ENCODE measurements at regions not wholly inside any gene's neighbourhood (a gene's known extent, or its start where the extent isn't known, plus 50 kb on each side); places are given as distances from the start of the nearest gene placed in this dataset.
"Not testable (repeated sequence)": the region's sequence is repeated elsewhere in the genome, so short reads cannot be mapped to it uniquely, and the experiment has no call there.

DNA sequence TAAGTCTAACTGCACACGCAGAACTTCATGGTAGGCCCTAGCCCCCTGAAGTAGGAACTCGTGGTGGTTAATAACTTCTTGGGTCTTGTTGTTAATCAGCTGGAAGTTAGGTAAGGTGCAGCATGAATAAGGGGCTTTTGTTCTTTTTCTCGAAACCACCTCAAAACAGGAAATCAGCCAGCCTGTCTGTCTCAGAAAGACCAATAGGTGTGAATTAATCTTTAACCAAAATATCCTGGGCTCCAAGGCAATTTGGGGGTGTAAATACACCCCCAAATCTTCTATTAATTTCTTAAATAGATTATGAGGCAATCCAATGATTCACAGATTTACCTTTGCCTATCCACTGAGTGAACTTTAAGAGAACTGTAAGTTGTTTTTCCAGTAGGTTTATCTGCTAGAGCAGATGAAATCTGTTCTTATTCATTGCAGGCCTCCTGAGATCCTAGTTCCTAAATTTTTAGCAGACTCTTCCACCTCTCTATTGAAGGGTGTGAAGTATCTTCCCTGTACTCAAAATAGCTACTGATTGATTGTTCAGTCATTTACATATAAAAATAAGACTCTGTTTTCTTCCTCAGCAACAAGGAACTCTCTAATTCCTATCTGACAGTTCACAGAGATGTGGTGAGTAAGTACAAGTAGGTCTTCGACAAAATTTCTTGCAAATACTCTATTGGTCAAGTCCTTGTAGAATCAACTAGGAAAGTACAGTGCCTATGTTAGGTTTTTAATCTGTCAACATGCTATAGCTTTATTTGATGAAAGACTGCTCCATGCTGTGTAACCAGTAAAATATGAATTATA, 427.1 kb upstream of the NOX3 start:
- no peak overlapping the region for H3K27ac ChIP-seq (ENCODE audit: low read depth, low read length)
- peaks cover 0 to 9% of the 10 kb centered on the region in 2 donors for H3K4me1 ChIP-seq (ENCODE audit: control insufficient read depth in 1 of 2, insufficient read depth in 2 of 2, low read length in 2 of 2)

DNA sequence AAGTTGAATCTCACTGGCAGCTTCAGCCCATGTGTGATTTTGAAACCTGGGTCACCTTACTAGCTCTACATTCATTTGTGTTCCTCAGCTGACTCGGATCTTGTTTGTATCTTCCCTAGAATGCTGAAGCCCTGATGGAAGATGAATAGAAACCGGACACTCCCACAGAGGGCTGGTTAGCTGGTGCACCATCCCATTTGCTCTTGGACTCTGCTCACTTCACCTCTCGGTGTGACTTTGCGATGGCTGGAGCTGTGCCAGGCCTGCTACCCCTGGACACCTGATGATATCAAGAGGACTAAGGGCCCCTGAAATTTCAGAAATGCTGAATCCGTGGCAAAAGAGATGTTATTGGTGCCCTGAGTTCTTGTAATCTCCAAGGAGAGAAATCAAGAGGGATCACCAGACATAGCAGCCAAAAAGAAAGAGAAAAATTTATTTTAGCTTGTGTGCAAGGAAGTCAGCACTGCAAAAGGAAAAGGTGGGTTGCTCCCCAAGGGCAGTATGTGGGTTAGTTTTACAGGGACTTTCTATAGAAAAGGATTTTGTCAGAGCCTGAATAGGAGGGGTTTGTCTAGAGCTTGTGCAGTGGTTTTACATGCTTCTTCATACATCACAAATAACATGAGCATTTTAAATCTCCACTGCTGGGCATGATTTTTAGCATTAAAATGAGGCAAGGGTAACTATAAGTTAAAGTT, 426.3 kb upstream of the NOX3 start:
- H3K9ac ChIP-seq (ENCODE audit: low read depth in 1 of 2, low read length in 2 of 2): no peak overlapping the region
- H3K36me3 ChIP-seq (ENCODE audit: control insufficient read depth in 1 of 2, insufficient read depth in 2 of 2, low read length in 2 of 2): no peaks in the 10 kb centered on the region
- no peak overlapping the region for H3K27ac ChIP-seq (ENCODE audit: low read depth, low read length)
- H3K27me3 ChIP-seq (ENCODE audit: control insufficient read depth in 1 of 2, insufficient read depth in 2 of 2, low read length in 2 of 2): no peaks in the 10 kb centered on the region
- peaks cover 0 to 9% of the 10 kb centered on the region in 2 donors for H3K4me1 ChIP-seq (ENCODE audit: control insufficient read depth in 1 of 2, insufficient read depth in 2 of 2, low read length in 2 of 2)
- no peaks in the 10 kb centered on the region for H3K9me3 ChIP-seq (ENCODE audit: control insufficient read depth in 1 of 2, low read length in 2 of 2)
- H3K4me3 ChIP-seq (ENCODE audit: low read depth in 1 of 2, low read length in 2 of 2): no peak overlapping the region

More for the DNA sequence above, 427.1 kb upstream of the NOX3 start:
- Histone ChIP-seq H3K4me3 (ENCODE audit: low read depth in 1 of 2, low read length in 2 of 2) (no peak overlapping the region), H3K9ac (ENCODE audit: low read depth in 1 of 2, low read length in 2 of 2) (no peak overlapping the region), H3K9me3 (ENCODE audit: control insufficient read depth in 1 of 2, low read length in 2 of 2) (no peaks in the 10 kb centered on the region), H3K27me3 (ENCODE audit: control insufficient read depth in 1 of 2, insufficient read depth in 2 of 2, low read length in 2 of 2) (no peaks in the 10 kb centered on the region), H3K36me3 (ENCODE audit: control insufficient read depth in 1 of 2, insufficient read depth in 2 of 2, low read length in 2 of 2) (no peaks in the 10 kb centered on the region)

DNA sequence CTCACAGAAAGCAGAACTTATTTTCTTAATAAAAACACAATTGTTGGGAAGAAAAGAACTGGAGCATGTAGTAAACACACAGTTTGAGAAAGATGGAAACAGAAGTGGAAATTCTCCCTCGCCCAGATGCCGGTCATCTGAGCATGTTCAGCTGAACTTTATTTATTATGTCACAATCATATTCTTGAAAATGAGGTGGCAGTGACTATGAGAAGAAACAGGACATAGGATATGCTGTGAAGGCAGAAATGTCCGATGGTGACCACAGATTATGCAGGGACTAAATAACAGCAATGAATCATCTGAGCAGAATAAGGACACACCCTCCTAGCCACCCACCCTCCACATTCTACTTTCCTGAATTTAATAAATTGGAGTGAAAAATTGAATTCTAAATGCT, 425.3 kb upstream of the NOX3 start:
- Histone ChIP-seq H3K27ac (ENCODE audit: low read depth, low read length) (no peak overlapping the region), H3K36me3 (ENCODE audit: control insufficient read depth in 1 of 2, insufficient read depth in 2 of 2, low read length in 2 of 2) (no peaks in the 10 kb centered on the region), H3K4me3 (ENCODE audit: low read depth in 1 of 2, low read length in 2 of 2) (no peak overlapping the region), H3K9me3 (ENCODE audit: control insufficient read depth in 1 of 2, low read length in 2 of 2) (no peaks in the 10 kb centered on the region), H3K27me3 (ENCODE audit: control insufficient read depth in 1 of 2, insufficient read depth in 2 of 2, low read length in 2 of 2) (no peaks in the 10 kb centered on the region), H3K4me1 (ENCODE audit: control insufficient read depth in 1 of 2, insufficient read depth in 2 of 2, low read length in 2 of 2) (peaks cover 0 to 9% of the 10 kb centered on the region in 2 donors), H3K9ac (ENCODE audit: low read depth in 1 of 2, low read length in 2 of 2) (no peak overlapping the region)

DNA sequence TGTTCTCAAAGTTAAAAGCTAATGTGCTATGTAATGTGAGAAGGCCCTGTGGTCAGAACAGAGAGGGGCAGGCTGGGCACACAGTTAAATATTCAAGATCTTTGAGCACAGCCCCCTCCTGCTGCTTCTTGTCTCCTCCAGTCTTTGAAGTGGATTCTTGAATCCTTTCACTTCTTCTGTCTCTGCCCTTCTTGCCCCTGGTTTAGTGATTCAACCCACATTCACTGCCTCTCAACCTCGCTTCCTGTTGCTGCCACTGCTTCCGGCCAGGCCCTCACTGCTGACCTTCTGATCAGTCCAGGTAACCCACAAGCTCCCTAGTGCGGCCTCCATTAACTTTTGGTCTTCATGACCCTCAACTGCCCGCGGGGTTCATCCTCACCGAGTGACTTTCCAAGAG, 417.3 kb upstream of the NOX3 start:
- Histone ChIP-seq H3K9me3 (ENCODE audit: control insufficient read depth in 1 of 2, low read length in 2 of 2) (no peaks in the 10 kb centered on the region), H3K36me3 (ENCODE audit: control insufficient read depth in 1 of 2, insufficient read depth in 2 of 2, low read length in 2 of 2) (no peaks in the 10 kb centered on the region), H3K4me1 (ENCODE audit: control insufficient read depth in 1 of 2, insufficient read depth in 2 of 2, low read length in 2 of 2) (no peaks in the 10 kb centered on the region), H3K27me3 (ENCODE audit: control insufficient read depth in 1 of 2, insufficient read depth in 2 of 2, low read length in 2 of 2) (no peaks in the 10 kb centered on the region), H3K9ac (ENCODE audit: low read depth in 1 of 2, low read length in 2 of 2) (no peak overlapping the region), H3K27ac (ENCODE audit: low read depth, low read length) (no peak overlapping the region), H3K4me3 (ENCODE audit: low read depth in 1 of 2, low read length in 2 of 2) (no peak overlapping the region)

DNA sequence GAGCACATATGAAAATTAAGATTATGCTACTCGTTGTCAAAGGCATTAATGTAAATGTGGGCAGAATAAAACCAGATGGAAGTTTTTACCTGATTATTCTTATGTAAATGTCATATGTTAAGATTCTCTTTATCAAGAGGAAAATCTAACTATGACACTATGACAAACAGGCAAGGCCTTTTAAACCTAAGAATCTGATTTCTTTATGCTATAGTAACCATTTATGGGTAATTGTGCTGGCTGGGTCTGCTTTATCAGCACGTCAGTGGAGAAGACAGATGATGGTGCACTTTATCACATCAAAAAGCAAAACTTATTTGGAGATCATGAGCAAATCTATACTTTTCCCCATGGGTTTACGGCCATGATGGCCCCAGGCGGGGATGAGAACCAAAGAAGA, 412.0 kb upstream of the NOX3 start:
- Histone ChIP-seq H3K27ac (ENCODE audit: low read depth, low read length) (no peak overlapping the region), H3K36me3 (ENCODE audit: control insufficient read depth in 1 of 2, insufficient read depth in 2 of 2, low read length in 2 of 2) (no peaks in the 10 kb centered on the region), H3K9me3 (ENCODE audit: control insufficient read depth in 1 of 2, low read length in 2 of 2) (no peaks in the 10 kb centered on the region), H3K4me3 (ENCODE audit: low read depth in 1 of 2, low read length in 2 of 2) (no peak overlapping the region), H3K9ac (ENCODE audit: low read depth in 1 of 2, low read length in 2 of 2) (no peak overlapping the region), H3K27me3 (ENCODE audit: control insufficient read depth in 1 of 2, insufficient read depth in 2 of 2, low read length in 2 of 2) (no peaks in the 10 kb centered on the region), H3K4me1 (ENCODE audit: control insufficient read depth in 1 of 2, insufficient read depth in 2 of 2, low read length in 2 of 2) (no peaks in the 10 kb centered on the region)

DNA sequence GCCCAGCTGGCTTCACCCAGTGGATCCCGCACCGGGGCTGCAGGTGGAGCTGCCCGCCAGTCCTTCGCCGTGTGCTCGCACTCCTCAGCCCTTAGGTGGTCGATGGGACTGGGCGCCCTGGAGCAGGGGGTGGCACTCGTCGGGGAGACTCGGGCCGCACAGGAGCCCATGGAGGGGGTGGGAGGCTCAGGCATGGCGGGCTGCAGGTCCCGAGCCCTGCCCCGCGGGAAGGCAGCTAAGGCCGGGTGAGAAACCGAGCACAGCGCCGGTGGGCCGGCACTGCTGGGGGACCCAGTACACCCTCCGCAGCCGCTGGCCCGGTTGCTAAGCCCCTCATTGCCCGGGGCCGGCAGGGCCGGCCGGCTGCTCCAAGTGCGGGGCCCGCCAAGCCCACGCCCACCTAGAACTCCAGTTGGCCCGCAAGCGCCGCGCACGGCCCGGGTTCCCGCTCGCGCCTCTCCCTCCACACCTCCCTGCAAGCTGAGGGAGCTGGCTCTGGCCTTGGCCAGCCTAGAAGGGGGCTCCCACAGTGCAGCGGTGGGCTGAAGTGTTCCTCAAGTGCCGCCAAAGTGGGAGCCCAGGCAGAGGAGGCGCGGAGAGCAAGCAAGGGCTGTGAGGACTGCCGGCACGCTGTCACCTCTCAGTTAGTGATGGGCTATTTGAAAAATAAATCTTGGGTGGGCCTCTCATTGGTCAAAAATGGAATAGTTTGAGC, 411.2 kb upstream of the NOX3 start:
- H3K27me3 ChIP-seq (ENCODE audit: control insufficient read depth in 1 of 2, insufficient read depth in 2 of 2, low read length in 2 of 2); H3K36me3 ChIP-seq (ENCODE audit: control insufficient read depth in 1 of 2, insufficient read depth in 2 of 2, low read length in 2 of 2); H3K27ac ChIP-seq (ENCODE audit: low read depth, low read length); H3K9ac ChIP-seq (ENCODE audit: low read depth in 1 of 2, low read length in 2 of 2); H3K4me1 ChIP-seq (ENCODE audit: control insufficient read depth in 1 of 2, insufficient read depth in 2 of 2, low read length in 2 of 2); H3K9me3 ChIP-seq (ENCODE audit: control insufficient read depth in 1 of 2, low read length in 2 of 2); H3K4me3 ChIP-seq (ENCODE audit: low read depth in 1 of 2, low read length in 2 of 2): not testable (repeated sequence)

DNA sequence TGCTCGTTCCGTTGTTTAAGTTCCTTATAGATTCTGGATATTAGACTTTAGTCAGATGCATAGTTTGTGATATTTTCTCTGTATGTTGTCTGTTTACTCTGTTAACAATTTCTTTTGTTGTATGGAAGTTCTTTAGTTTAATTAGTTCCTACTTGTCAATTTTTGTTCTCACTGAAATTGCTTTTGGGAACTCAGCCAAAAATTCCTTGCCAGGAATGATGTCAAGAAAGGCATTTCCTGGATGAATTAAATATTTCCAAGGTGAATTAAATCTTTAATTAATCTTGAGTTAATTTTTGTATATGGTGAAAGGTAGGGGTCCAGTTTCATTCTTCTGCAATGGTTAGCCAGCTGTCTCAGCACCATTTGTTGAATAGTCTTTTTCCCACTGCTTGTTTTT, 406.2 kb upstream of the NOX3 start:
- H3K9ac ChIP-seq (ENCODE audit: low read depth in 1 of 2, low read length in 2 of 2): no peak overlapping the region
- no peaks in the 10 kb centered on the region for H3K36me3 ChIP-seq (ENCODE audit: control insufficient read depth in 1 of 2, insufficient read depth in 2 of 2, low read length in 2 of 2)
- H3K27me3 ChIP-seq (ENCODE audit: control insufficient read depth in 1 of 2, insufficient read depth in 2 of 2, low read length in 2 of 2): no peaks in the 10 kb centered on the region

DNA sequence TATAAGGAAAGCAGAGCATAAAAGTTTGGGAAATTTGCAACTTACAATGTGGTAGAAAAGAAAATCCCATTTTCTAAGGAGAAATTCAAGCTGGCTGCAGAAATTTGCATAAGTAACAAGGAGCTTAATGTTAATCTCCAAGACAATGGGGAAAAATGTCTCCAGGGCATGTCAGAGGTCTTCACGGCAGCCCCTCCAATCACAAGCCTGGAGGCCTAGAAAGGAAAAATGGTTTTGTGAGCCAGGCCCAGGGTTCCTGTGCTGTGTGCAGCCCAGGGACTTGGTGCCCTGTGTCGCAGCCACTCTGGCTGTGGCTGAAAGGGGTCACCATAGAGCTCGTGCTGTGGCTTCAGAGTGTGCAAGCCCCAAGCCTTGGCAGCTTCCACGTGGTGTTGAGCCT, 403.3 kb upstream of the NOX3 start:
- H3K9me3 ChIP-seq (ENCODE audit: control insufficient read depth in 1 of 2, low read length in 2 of 2); H3K27me3 ChIP-seq (ENCODE audit: control insufficient read depth in 1 of 2, insufficient read depth in 2 of 2, low read length in 2 of 2): not testable (repeated sequence)

More for the DNA sequence above, 406.2 kb upstream of the NOX3 start:
- H3K4me1 ChIP-seq (ENCODE audit: control insufficient read depth in 1 of 2, insufficient read depth in 2 of 2, low read length in 2 of 2): no peaks in the 10 kb centered on the region
- H3K9me3 ChIP-seq (ENCODE audit: control insufficient read depth in 1 of 2, low read length in 2 of 2): no peaks in the 10 kb centered on the region
- no peak overlapping the region for H3K27ac ChIP-seq (ENCODE audit: low read depth, low read length)
- no peak overlapping the region for H3K4me3 ChIP-seq (ENCODE audit: low read depth in 1 of 2, low read length in 2 of 2)

DNA sequence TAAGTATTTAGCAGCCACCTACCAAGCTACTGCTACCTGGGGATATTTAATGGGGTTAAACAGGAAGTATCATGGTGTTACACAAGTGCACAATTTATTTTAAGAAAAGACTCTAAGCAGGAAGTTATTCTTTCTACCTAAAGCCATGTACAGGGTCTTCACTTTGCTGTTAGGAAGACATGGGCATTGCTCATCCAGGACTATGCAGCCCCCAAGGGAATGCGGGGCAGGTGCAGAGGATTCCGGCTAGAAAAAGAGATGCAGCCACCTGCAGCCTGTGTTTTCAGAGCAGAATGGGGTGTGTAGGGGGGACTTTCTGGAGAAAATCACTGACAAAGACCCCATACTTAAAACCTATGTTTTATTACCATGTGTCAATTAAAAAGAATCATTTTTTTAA, 399.1 kb upstream of the NOX3 start:
- Histone ChIP-seq H3K4me1 (ENCODE audit: control insufficient read depth in 1 of 2, insufficient read depth in 2 of 2, low read length in 2 of 2) (no peaks in the 10 kb centered on the region), H3K36me3 (ENCODE audit: control insufficient read depth in 1 of 2, insufficient read depth in 2 of 2, low read length in 2 of 2) (no peaks in the 10 kb centered on the region), H3K27me3 (ENCODE audit: control insufficient read depth in 1 of 2, insufficient read depth in 2 of 2, low read length in 2 of 2) (no peaks in the 10 kb centered on the region), H3K27ac (ENCODE audit: low read depth, low read length) (no peak overlapping the region), H3K9ac (ENCODE audit: low read depth in 1 of 2, low read length in 2 of 2) (no peak overlapping the region), H3K4me3 (ENCODE audit: low read depth in 1 of 2, low read length in 2 of 2) (no peak overlapping the region), H3K9me3 (ENCODE audit: control insufficient read depth in 1 of 2, low read length in 2 of 2) (no peaks in the 10 kb centered on the region)

More for the DNA sequence above, 403.3 kb upstream of the NOX3 start:
- H3K4me1 ChIP-seq (ENCODE audit: control insufficient read depth in 1 of 2, insufficient read depth in 2 of 2, low read length in 2 of 2); H3K9ac ChIP-seq (ENCODE audit: low read depth in 1 of 2, low read length in 2 of 2); H3K27ac ChIP-seq (ENCODE audit: low read depth, low read length); H3K36me3 ChIP-seq (ENCODE audit: control insufficient read depth in 1 of 2, insufficient read depth in 2 of 2, low read length in 2 of 2); H3K4me3 ChIP-seq (ENCODE audit: low read depth in 1 of 2, low read length in 2 of 2): not testable (repeated sequence)

DNA sequence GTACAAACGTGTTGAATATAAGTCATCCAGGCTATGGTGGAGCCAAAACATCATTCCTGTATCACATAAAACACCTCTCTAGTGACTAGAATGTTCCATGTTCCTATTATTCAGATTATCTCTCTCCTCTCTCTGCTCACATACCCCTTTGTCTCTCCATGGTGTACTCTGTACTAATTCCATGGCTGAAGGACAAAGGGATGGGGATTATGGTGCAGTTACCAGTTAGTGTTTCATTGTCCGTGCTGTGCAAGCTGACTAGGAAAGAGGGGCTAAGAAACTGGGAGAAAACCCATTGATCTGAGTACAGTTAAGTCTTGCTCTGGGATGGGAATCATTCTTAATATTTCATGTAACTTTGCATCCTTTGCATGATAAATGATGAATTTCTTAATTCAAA, 397.4 kb upstream of the NOX3 start:
- Histone ChIP-seq H3K27ac (ENCODE audit: low read depth, low read length) (no peak overlapping the region), H3K9me3 (ENCODE audit: control insufficient read depth in 1 of 2, low read length in 2 of 2) (no peaks in the 10 kb centered on the region), H3K36me3 (ENCODE audit: control insufficient read depth in 1 of 2, insufficient read depth in 2 of 2, low read length in 2 of 2) (no peaks in the 10 kb centered on the region), H3K4me1 (ENCODE audit: control insufficient read depth in 1 of 2, insufficient read depth in 2 of 2, low read length in 2 of 2) (no peaks in the 10 kb centered on the region), H3K9ac (ENCODE audit: low read depth in 1 of 2, low read length in 2 of 2) (no peak overlapping the region), H3K27me3 (ENCODE audit: control insufficient read depth in 1 of 2, insufficient read depth in 2 of 2, low read length in 2 of 2) (no peaks in the 10 kb centered on the region), H3K4me3 (ENCODE audit: low read depth in 1 of 2, low read length in 2 of 2) (no peak overlapping the region)

All from duodenal mucosa (tissue), 2 donors.